NCI-H1930 (cell line): ENCODE measurements at regions not wholly inside any gene's neighbourhood (a gene's known extent, or its start where the extent isn't known, plus 50 kb on each side); places are given as distances from the start of the nearest gene placed in this dataset.

Experiments
- DNase-seq, 2 experiments: peaks; one replicate each; lab custom pipeline; 2025; lab: John Stamatoyannopoulos, UW

DNA sequence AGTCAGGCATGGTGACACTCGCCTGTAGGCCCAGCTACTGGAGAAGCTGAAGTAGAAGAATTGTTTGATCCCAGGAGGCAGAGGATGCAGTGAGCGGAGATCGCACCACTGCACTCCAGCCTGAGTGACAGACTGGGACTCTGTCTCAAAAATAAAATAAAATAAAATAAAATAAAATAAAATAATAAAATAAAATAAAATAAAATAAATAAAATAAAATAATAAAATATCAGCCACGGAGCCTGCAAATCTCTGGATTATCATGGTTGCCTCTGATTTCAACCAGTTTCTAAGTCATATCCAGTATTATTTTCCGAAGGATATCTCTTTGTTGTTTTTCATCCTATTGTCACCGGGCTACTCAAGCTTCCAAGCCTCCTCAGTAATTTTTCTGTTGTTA, 51.7 kb upstream of the FZD8 start:
- no peak for DNase-seq
